ENCODE measurements at regions not wholly inside any gene's neighbourhood (a gene's known extent, or its start where the extent isn't known, plus 50 kb on each side); places are given as distances from the start of the nearest gene placed in this dataset.

DNA sequence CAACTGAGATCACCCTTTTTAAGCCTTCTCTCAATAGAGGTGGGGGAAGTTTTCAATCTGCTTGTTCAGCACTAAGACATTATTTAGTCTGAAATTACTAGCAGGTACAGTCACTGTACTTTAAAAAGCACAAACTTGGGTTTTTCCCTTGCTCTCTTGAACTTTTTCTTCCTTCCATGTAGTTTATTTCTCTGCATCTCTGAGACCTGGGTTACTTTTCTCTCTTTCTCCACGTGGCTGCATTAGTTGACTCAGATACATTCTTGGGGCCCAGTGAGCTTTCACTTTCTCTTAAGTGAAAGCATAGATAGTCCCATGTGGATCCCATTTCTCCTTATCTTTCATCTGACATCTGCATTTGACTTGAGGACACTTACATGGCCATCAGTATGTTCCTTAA, 433.9 kb upstream of the MAP3K7 start:
- Histone ChIP-seq H3K4me1 (ENCODE audit: control insufficient read depth, extremely low read depth, insufficient read depth, low read length) (no peaks in the 10 kb centered on the region), H3K27ac (ENCODE audit: insufficient read depth, low read length) (no peak overlapping the region), H3K4me2 (ENCODE audit: extremely low read depth, insufficient read depth, low read length) (no peak overlapping the region), H3K36me3 (ENCODE audit: control insufficient read depth, insufficient read depth, low read length) (no peaks in the 10 kb centered on the region), H3K79me2 (ENCODE audit: control insufficient read depth, insufficient read depth, low read length) (no peaks in the 10 kb centered on the region), H4K20me1 (ENCODE audit: control insufficient read depth, extremely low read depth, insufficient read depth, low read length) (no peaks in the 10 kb centered on the region), H3K4me3 (replicated peaks in 1 of 4; ENCODE audit: control extremely low read depth in 1 of 4, insufficient read depth in 1 of 4, low read depth in 3 of 4, low read length in 4 of 4) (no peak overlapping the region), H3K27me3 (ENCODE audit: control insufficient read depth, insufficient read depth, low read length) (no peaks in the 10 kb centered on the region), H2AFZ (ENCODE audit: low read length) (no peak overlapping the region), H3K9me3 (ENCODE audit: control insufficient read depth, insufficient read depth, low read depth, low read length) (no peaks in the 10 kb centered on the region), H3K9ac (ENCODE audit: insufficient read depth, low read length) (no peak overlapping the region)
- no peak for TF ChIP-seq EZH2 (IDR thresholded peaks at IDR 0.05; ENCODE audit: low read length, missing control alignments)
- TF ChIP-seq, protein P1, sequence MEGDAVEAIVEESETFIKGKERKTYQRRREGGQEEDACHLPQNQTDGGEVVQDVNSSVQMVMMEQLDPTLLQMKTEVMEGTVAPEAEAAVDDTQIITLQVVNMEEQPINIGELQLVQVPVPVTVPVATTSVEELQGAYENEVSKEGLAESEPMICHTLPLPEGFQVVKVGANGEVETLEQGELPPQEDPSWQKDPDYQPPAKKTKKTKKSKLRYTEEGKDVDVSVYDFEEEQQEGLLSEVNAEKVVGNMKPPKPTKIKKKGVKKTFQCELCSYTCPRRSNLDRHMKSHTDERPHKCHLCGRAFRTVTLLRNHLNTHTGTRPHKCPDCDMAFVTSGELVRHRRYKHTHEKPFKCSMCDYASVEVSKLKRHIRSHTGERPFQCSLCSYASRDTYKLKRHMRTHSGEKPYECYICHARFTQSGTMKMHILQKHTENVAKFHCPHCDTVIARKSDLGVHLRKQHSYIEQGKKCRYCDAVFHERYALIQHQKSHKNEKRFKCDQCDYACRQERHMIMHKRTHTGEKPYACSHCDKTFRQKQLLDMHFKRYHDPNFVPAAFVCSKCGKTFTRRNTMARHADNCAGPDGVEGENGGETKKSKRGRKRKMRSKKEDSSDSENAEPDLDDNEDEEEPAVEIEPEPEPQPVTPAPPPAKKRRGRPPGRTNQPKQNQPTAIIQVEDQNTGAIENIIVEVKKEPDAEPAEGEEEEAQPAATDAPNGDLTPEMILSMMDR (conservative IDR thresholded peaks at IDR 0.05 in 1 of 2, IDR thresholded peaks at IDR 0.05 in 1 of 2; ENCODE audit: low read depth in 1 of 2, low read length in 2 of 2), result no peak
- no peak for DNase-seq (ENCODE audit: low read depth in 2 of 2)

- no peak overlapping the region for H3K4me3 ChIP-seq (replicated peaks in 1 of 4; ENCODE audit: control extremely low read depth in 1 of 4, insufficient read depth in 1 of 4, low read depth in 3 of 4, low read length in 4 of 4)
- no peaks in the 10 kb centered on the region for H3K36me3 ChIP-seq (ENCODE audit: control insufficient read depth, insufficient read depth, low read length)
- no peaks in the 10 kb centered on the region for H3K4me1 ChIP-seq (ENCODE audit: control insufficient read depth, extremely low read depth, insufficient read depth, low read length)
- no peak overlapping the region for H3K9ac ChIP-seq (ENCODE audit: insufficient read depth, low read length)
- H3K79me2 ChIP-seq (ENCODE audit: control insufficient read depth, insufficient read depth, low read length), result no peaks in the 10 kb centered on the region
- no peak overlapping the region for H3K27ac ChIP-seq (ENCODE audit: insufficient read depth, low read length)
- H4K20me1 ChIP-seq (ENCODE audit: control insufficient read depth, extremely low read depth, insufficient read depth, low read length), result no peaks in the 10 kb centered on the region
- TF ChIP-seq, protein P1 (conservative IDR thresholded peaks at IDR 0.05 in 1 of 2, IDR thresholded peaks at IDR 0.05 in 1 of 2; ENCODE audit: low read depth in 1 of 2, low read length in 2 of 2), result no peak
- TF ChIP-seq EZH2 (IDR thresholded peaks at IDR 0.05; ENCODE audit: low read length, missing control alignments), result no peak
- no peaks in the 10 kb centered on the region for H3K27me3 ChIP-seq (ENCODE audit: control insufficient read depth, insufficient read depth, low read length)
- no peak for DNase-seq (ENCODE audit: low read depth in 2 of 2)
- no peak overlapping the region for H2AFZ ChIP-seq (ENCODE audit: low read length)
- no peaks in the 10 kb centered on the region for H3K9me3 ChIP-seq (ENCODE audit: control insufficient read depth, insufficient read depth, low read depth, low read length)
- no peak overlapping the region for H3K4me2 ChIP-seq (ENCODE audit: extremely low read depth, insufficient read depth, low read length)
These were observed 431.7 kb upstream of the MAP3K7 start for GRCh38 chr6:91018586-91018985.

DNA sequence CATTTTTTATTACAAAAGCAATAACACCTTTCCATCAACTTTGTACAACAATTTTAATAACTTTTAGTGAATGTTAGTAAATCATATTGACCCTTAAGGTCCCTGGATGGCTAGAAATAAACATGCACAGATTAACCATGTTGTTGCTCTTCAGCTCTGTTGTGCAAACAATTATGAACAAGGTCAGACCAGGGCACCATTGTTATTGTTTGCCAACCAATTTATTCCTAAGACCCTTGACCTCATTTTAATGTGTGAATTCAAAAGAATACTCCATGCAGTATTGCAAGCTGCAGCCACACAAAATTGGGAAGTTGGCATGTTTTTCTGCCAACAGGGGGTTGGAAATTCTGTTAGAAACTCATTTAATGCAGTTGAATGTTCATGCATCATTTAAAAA, 426.6 kb upstream of the MAP3K7 start:
- H3K4me2 ChIP-seq (ENCODE audit: extremely low read depth, insufficient read depth, low read length), result no peak overlapping the region
- H3K27ac ChIP-seq (ENCODE audit: insufficient read depth, low read length), result no peak overlapping the region
- no peaks in the 10 kb centered on the region for H4K20me1 ChIP-seq (ENCODE audit: control insufficient read depth, extremely low read depth, insufficient read depth, low read length)
- no peaks in the 10 kb centered on the region for H3K27me3 ChIP-seq (ENCODE audit: control insufficient read depth, insufficient read depth, low read length)
- H2AFZ ChIP-seq (ENCODE audit: low read length), result no peak overlapping the region
- no peaks in the 10 kb centered on the region for H3K4me1 ChIP-seq (ENCODE audit: control insufficient read depth, extremely low read depth, insufficient read depth, low read length)
- no peak overlapping the region for H3K9ac ChIP-seq (ENCODE audit: insufficient read depth, low read length)
- H3K36me3 ChIP-seq (ENCODE audit: control insufficient read depth, insufficient read depth, low read length), result no peaks in the 10 kb centered on the region
- no peaks in the 10 kb centered on the region for H3K79me2 ChIP-seq (ENCODE audit: control insufficient read depth, insufficient read depth, low read length)
- no peak for TF ChIP-seq EZH2 (IDR thresholded peaks at IDR 0.05; ENCODE audit: low read length, missing control alignments)
- TF ChIP-seq, protein P1 (conservative IDR thresholded peaks at IDR 0.05 in 1 of 2, IDR thresholded peaks at IDR 0.05 in 1 of 2; ENCODE audit: low read depth in 1 of 2, low read length in 2 of 2), result no peak
- no peak overlapping the region for H3K4me3 ChIP-seq (replicated peaks in 1 of 4; ENCODE audit: control extremely low read depth in 1 of 4, insufficient read depth in 1 of 4, low read depth in 3 of 4, low read length in 4 of 4)
- H3K9me3 ChIP-seq (ENCODE audit: control insufficient read depth, insufficient read depth, low read depth, low read length), result no peaks in the 10 kb centered on the region
- no peak for DNase-seq (ENCODE audit: low read depth in 2 of 2)

Data from fibroblast of lung (primary cell).